Right lobe of liver (tissue), 6 donors: ENCODE measurements at regions not wholly inside any gene's neighbourhood (a gene's known extent, or its start where the extent isn't known, plus 50 kb on each side); places are given as distances from the start of the nearest gene placed in this dataset.
A peak's percentile ranks its signal among the peaks of the same experiment; 100 is the strongest.
"Not testable (repeated sequence)": the region's sequence is repeated elsewhere in the genome, so short reads cannot be mapped to it uniquely, and the experiment has no call there.

Source experiments
- ATAC-seq, 4 donors: fragments of 200-7000 bp; cut with Tn5 transposase; one replicate each; pipeline ENCODE4 v1.9.1; 2020; ENCODE audit warnings: mild to moderate bottlenecking in 4 of 4, moderate library complexity in 4 of 4
- DNase-seq, 3 donors: peaks; one replicate each; pipeline ENCODE4 v3.0.0-alpha.2; 2020
- H3K27ac ChIP-seq, 3 donors: fragments of 200-600 bp; one replicate each; pipeline ENCODE4 v1.8.0; 2022
- H3K27me3 ChIP-seq, 2 donors: fragments of 200-600 bp; one replicate each; pipeline ENCODE4 v1.8.0; 2022
- H3K36me3 ChIP-seq, 4 donors: fragments of 200-600 bp; sonication (generic) in 1 of 4; one replicate each; pipeline versions ENCODE4 v1.5.1 to v1.8.0; 2017 to 2022; ENCODE audit warnings: control low read depth in 1 of 4
- H3K4me1 ChIP-seq, 4 donors: fragments of 200-600 bp; sonication (generic) in 1 of 4; one replicate each; pipeline versions ENCODE4 v1.5.1 to v1.8.0; 2017 to 2022; ENCODE audit warnings: control low read depth in 1 of 4
- H3K4me3 ChIP-seq, 3 donors: fragments of 200-600 bp; one replicate each; pipeline ENCODE4 v1.8.0; 2022
- H3K9me3 ChIP-seq, 4 donors: fragments of 200-600 bp; sonication (generic) in 1 of 4; one replicate each; pipeline versions ENCODE4 v1.5.1 to v1.8.0; 2017 to 2022; ENCODE audit warnings: control low read depth in 1 of 4
- POLR2A ChIP-seq: fragments of 450-650 bp; IDR thresholded peaks from one replicate; pipeline ENCODE4 v1.6.1; 2017; ENCODE audit warnings: antibody characterized with exemption, mild to moderate bottlenecking
- WGBS: methylation state at CpG from one replicate; pipeline ENCODE4 v1.1.6; 2018; ENCODE audit warnings: low coverage, low lambda C conversion rate; ENCODE audit not compliant: insufficient coverage; ENCODE audit errors: missing lambda C conversion rate; 5-methylcytosine and 5-hydroxymethylcytosine counted together
- intact Hi-C, 2 donors: fragments of 100-400 bp; cut with DNase I; formaldehyde crosslinking; loops; one replicate each; pipeline versions ENCODE4 v1.11.2 to v1.14.1; 2022
- TF ChIP-seq, protein P1 (sequence below), 4 donors: fragments of 200-600 bp in 3 of 4; fragments of 450-650 bp in 1 of 4; IDR thresholded peaks; one replicate each; pipeline versions ENCODE4 v1.5.1 to v1.8.0; 2016 to 2022; ENCODE audit warnings: antibody characterized with exemption in 4 of 4, mild to moderate bottlenecking in 2 of 4
- donor health status: DM: no; HTN: yes; CAD: no.
- donor health status: DM: no; HTN: no; CAD: no.
- donor health status: DM: no; HTN: no; CAD: no.
- donor health status: DM: no; HTN: yes; CAD: no.
- donor health status: DM: no; HTN: yes; CAD: no.

DNA sequence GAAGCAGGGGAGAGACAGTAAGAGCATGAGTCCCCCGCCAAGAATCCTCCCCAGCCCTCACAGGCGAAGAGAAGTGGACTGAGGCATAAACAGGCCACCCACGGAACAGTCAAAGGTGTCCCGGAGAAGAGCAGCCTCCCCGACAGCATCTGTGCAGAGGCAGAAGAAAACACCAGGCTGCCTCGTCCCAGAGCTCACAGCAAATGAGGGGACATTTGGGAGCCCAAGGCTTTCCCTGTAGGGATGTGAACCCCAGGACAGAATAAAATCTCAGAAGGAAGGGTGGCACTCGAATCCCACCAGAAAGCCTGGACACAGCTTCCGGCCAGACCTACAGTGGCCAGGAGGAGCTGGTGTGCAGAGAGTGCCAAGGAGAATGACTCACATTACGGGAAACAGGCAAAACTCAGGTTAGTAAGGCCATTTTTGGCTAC is 90.4 kb downstream of the DLL1 start:
- Histone ChIP-seq H3K36me3 (no peaks in the 10 kb centered on the region), H3K27ac (no peak overlapping the region), H3K4me3 (no peak overlapping the region), H3K9me3 (peaks cover 0 to 4% (median 0%) of the 10 kb centered on the region in 4 donors), H3K27me3 (no peaks in the 10 kb centered on the region), H3K4me1 (no peaks in the 10 kb centered on the region)
- 50% methylated on average over 9 of the region's 9 CpGs for WGBS
- no peak for DNase-seq
- peak in 1 of 4 donors; percentile 27 for ATAC-seq
- no peak for TF ChIP-seq POLR2A
- TF ChIP-seq, protein P1, sequence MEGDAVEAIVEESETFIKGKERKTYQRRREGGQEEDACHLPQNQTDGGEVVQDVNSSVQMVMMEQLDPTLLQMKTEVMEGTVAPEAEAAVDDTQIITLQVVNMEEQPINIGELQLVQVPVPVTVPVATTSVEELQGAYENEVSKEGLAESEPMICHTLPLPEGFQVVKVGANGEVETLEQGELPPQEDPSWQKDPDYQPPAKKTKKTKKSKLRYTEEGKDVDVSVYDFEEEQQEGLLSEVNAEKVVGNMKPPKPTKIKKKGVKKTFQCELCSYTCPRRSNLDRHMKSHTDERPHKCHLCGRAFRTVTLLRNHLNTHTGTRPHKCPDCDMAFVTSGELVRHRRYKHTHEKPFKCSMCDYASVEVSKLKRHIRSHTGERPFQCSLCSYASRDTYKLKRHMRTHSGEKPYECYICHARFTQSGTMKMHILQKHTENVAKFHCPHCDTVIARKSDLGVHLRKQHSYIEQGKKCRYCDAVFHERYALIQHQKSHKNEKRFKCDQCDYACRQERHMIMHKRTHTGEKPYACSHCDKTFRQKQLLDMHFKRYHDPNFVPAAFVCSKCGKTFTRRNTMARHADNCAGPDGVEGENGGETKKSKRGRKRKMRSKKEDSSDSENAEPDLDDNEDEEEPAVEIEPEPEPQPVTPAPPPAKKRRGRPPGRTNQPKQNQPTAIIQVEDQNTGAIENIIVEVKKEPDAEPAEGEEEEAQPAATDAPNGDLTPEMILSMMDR (IDR thresholded peaks at IDR 0.05) = no peak
- intact Hi-C loops = no loop called here

DNA sequence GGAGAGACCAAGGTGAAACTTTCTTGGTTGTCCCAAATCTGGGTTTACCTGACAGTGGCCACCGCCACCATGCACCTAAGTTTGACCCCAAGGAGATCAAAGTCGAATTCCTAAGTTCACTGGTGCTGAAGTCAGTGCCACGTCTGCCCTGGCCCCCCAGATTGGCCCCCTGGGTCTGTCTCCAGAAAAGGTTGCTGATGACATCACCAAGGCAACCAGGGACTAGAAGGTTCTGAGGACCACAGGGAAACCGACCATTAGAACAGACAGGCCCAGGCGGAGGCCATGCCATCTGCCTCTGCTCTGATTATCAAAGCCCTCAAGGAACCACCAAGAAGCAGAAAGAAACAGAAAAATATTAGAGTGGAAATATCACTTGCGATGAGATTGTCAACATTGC is 91.2 kb downstream of the DLL1 start:
- ATAC-seq (no peak), DNase-seq (no peak)
- no peaks in the 10 kb centered on the region for H3K36me3 ChIP-seq
- intact Hi-C loops = no loop called here
- peaks cover 0 to 4% (median 2%) of the 10 kb centered on the region in 4 donors for H3K9me3 ChIP-seq
- WGBS = 59% methylated on average over 4 of the region's 6 CpGs
- H3K27ac ChIP-seq = no peak overlapping the region
- H3K27me3 ChIP-seq = no peaks in the 10 kb centered on the region
- H3K4me3 ChIP-seq = no peak overlapping the region
- H3K4me1 ChIP-seq = no peaks in the 10 kb centered on the region
- TF ChIP-seq, protein P1 (IDR thresholded peaks at IDR 0.05) = no peak
- TF ChIP-seq POLR2A = no peak

DNA sequence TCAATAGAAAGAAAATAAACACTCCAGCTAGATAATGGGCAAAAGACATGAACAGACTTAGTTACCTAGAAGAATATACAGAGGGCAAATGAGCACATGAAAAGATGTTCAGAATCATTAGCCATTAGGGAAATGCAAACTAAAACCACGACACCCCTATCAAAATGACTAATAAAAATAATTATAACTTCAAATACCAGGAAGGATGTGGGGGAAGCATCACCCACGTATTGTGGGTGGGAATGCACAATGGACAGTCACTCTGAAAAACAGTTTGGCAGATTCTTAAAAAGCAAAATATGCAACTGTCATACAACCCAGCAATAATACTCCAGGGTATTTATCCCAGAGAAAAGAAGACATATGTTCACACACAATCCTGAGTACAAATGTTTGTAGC is 92.6 kb downstream of the DLL1 start:
- H3K36me3 ChIP-seq = no peaks in the 10 kb centered on the region
- no peaks in the 10 kb centered on the region for H3K4me1 ChIP-seq
- DNase-seq = no peak
- ATAC-seq = no peak
- TF ChIP-seq, protein P1 (IDR thresholded peaks at IDR 0.05) = no peak
- TF ChIP-seq POLR2A = no peak
- WGBS = 51% methylated on average over 2 of the region's 2 CpGs
- H3K27ac ChIP-seq = no peak overlapping the region
- intact Hi-C loops = no loop called here
- no peak overlapping the region for H3K4me3 ChIP-seq
- no peaks in the 10 kb centered on the region for H3K27me3 ChIP-seq
- peaks cover 0 to 4% (median 2%) of the 10 kb centered on the region in 4 donors for H3K9me3 ChIP-seq

DNA sequence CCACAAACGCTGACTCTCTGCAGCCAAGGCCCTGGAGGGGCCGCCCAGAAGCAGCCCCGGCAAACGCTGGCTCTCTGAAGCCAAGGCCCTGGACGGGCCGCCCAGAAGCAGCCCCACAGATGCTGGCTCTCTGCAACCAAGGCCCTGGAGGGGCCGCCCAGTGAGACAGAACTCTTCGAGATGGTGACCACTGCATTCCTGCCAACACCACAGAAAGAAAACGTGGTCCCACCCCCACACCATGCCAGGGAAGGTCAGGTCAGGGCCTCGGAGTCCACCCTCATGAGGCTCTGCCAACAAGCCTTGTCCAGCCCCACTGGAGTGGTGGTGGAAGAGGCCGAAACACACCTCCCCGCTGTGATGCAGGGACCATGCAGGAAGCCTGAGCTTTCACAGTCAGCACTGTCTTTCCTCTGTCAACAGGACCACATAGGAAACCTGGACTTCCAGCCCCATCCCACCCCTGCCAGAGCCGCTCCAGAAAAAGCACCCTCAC is 97.5 kb downstream of the DLL1 start:
- no peaks in the 10 kb centered on the region for H3K4me1 ChIP-seq
- no peak overlapping the region for H3K4me3 ChIP-seq
- no peaks in the 10 kb centered on the region for H3K27me3 ChIP-seq
- DNase-seq (no peak), ATAC-seq (peak in 1 of 4 donors; percentile 22)
- TF ChIP-seq, protein P1 (IDR thresholded peaks at IDR 0.05) = no peak
- no peak for TF ChIP-seq POLR2A
- no CpG with 5 or more reads among the region's 13 CpGs for WGBS
- intact Hi-C loops = no loop called here
- no peak overlapping the region for H3K27ac ChIP-seq
- H3K36me3 ChIP-seq = no peaks in the 10 kb centered on the region
- peaks cover 0 to 4% (median 2%) of the 10 kb centered on the region in 4 donors for H3K9me3 ChIP-seq

DNA sequence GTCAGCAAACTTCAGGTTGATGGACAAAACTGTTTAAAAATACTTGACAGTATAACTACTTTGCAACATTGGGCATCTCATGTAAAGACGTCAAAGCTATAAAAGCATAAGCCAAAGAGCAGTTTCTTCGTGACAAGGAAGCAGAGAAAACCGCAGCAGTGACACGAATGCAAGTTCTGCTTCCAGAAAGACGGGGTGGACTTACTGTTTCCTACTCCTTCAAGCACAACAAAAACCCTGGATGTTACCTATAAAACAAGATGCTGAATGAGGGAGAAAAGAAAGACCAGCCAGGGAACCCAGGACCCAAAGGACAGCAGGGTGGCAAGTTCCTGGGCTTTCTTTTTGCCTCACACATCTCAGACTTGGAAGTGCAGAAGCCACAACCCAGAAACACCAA is 98.0 kb downstream of the DLL1 start:
- TF ChIP-seq POLR2A = no peak
- TF ChIP-seq, protein P1 (IDR thresholded peaks at IDR 0.05) = no peak
- H3K36me3 ChIP-seq = no peaks in the 10 kb centered on the region
- no peaks in the 10 kb centered on the region for H3K27me3 ChIP-seq
- no peak overlapping the region for H3K27ac ChIP-seq
- H3K4me3 ChIP-seq = no peak overlapping the region
- H3K9me3 ChIP-seq = peaks cover 0 to 4% (median 2%) of the 10 kb centered on the region in 4 donors
- 89% methylated on average over 5 of the region's 5 CpGs for WGBS
- intact Hi-C loops = no loop called here
- no peaks in the 10 kb centered on the region for H3K4me1 ChIP-seq
- ATAC-seq = no peak
- no peak for DNase-seq

DNA sequence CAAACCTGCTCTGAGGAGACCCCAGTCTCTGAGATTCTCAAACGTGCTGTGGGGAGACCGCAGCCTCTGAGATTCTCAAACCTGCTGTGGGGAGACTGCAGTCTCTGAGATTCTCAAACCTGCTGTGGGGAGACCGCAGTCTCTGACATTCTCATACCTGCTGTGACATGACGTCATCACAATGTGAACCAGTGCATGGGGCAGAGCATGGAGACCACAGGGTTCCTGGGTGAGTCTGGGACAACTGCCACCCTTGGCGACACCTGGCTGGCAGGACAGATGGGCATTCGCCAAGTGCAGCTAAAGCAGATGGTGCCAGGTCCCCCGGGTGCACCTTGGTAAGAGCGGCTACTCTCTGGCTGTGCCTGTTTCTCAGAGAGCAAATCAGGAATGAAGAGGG is 98.8 kb downstream of the DLL1 start:
- H3K9me3 ChIP-seq, H3K27ac ChIP-seq, H3K27me3 ChIP-seq, H3K4me3 ChIP-seq, DNase-seq, ATAC-seq, intact Hi-C loops, H3K36me3 ChIP-seq, H3K4me1 ChIP-seq: not testable (repeated sequence)
- 57% methylated on average over 3 of the region's 8 CpGs for WGBS
